HUES64 (cell line): ENCODE measurements at regions not wholly inside any gene's neighbourhood (a gene's known extent, or its start where the extent isn't known, plus 50 kb on each side); places are given as distances from the start of the nearest gene placed in this dataset.

Experiments
- H3K27ac ChIP-seq: 2 replicates; pipeline ENCODE4 v1.7.0; 2013; ENCODE audit warnings: low read depth, low read length, inconsistent platforms
- H3K27me3 ChIP-seq: 2 replicates; pipeline ENCODE4 v1.6.1; 2013; ENCODE audit warnings: mild to moderate bottlenecking, low read length; ENCODE audit not compliant: insufficient read depth
- H3K36me3 ChIP-seq: 2 replicates; pipeline ENCODE4 v1.6.1; 2013; ENCODE audit warnings: mild to moderate bottlenecking, low read length; ENCODE audit not compliant: insufficient read depth
- H3K4me1 ChIP-seq: 2 replicates; pipeline ENCODE4 v1.6.1; 2013; ENCODE audit warnings: mild to moderate bottlenecking, low read length, moderate library complexity; ENCODE audit not compliant: insufficient read depth
- H3K4me3 ChIP-seq: 2 replicates; pipeline ENCODE4 v1.5.1; 2013; ENCODE audit warnings: mild to moderate bottlenecking, low read length, moderate library complexity
- H3K9ac ChIP-seq: 2 replicates; pipeline ENCODE4 v1.6.1; 2013; ENCODE audit warnings: mild to moderate bottlenecking, low read depth, low read length
- H3K9me3 ChIP-seq: 2 replicates; pipeline ENCODE4 v1.6.1; 2013; ENCODE audit warnings: low read depth, low read length; ENCODE audit not compliant: insufficient read depth
- WGBS: fragments of 150-250, 120-280 bp; methylation state at CpG from one replicate; pipeline ENCODE4 v1.1.7; 2013; ENCODE audit warnings: missing lambda C conversion rate; 5-methylcytosine and 5-hydroxymethylcytosine counted together

GRCh38 chr5:164358531-164359259 is 853.3 kb downstream of the MAT2B start:
- Histone ChIP-seq H3K27ac (no peak overlapping the region), H3K27me3 (no peaks in the 10 kb centered on the region), H3K36me3 (no peaks in the 10 kb centered on the region), H3K4me3 (no peak overlapping the region), H3K4me1 (no peaks in the 10 kb centered on the region), H3K9me3 (no peaks in the 10 kb centered on the region), H3K9ac (no peak overlapping the region)
- WGBS: 95% methylated on average over 4 of the region's 4 CpGs

- no peak overlapping the region for H3K4me3 ChIP-seq
- 97% methylated on average over 3 of the region's 4 CpGs for WGBS
These were observed 854.1 kb downstream of the MAT2B start for GRCh38 chr5:164359260-164360255.

GRCh38 chr5:164360589-164360988 is 855.2 kb downstream of the MAT2B start:
- WGBS: 82% methylated on average over 3 of the region's 4 CpGs
- no peaks in the 10 kb centered on the region for H3K4me1 ChIP-seq
- H3K27me3 ChIP-seq: no peaks in the 10 kb centered on the region

More at GRCh38 chr5:164359260-164360255, 854.1 kb downstream of the MAT2B start:
- H3K9me3 ChIP-seq: no peaks in the 10 kb centered on the region
- no peaks in the 10 kb centered on the region for H3K27me3 ChIP-seq
- no peak overlapping the region for H3K9ac ChIP-seq
- no peaks in the 10 kb centered on the region for H3K4me1 ChIP-seq
- no peaks in the 10 kb centered on the region for H3K36me3 ChIP-seq
- H3K27ac ChIP-seq: no peak overlapping the region

GRCh38 chr5:164361986-164362385 is 856.6 kb downstream of the MAT2B start:
- WGBS: 93% methylated on average over 5 of the region's 5 CpGs
- no peak overlapping the region for H3K4me3 ChIP-seq
- no peaks in the 10 kb centered on the region for H3K27me3 ChIP-seq

More at GRCh38 chr5:164360589-164360988, 855.2 kb downstream of the MAT2B start:
- Histone ChIP-seq H3K27ac (no peak overlapping the region), H3K9me3 (no peaks in the 10 kb centered on the region), H3K9ac (no peak overlapping the region), H3K4me3 (no peak overlapping the region), H3K36me3 (no peaks in the 10 kb centered on the region)

GRCh38 chr5:164362835-164363234 is 857.4 kb downstream of the MAT2B start:
- H3K27ac ChIP-seq: no peak overlapping the region
- H3K27me3 ChIP-seq: no peaks in the 10 kb centered on the region
- no peaks in the 10 kb centered on the region for H3K36me3 ChIP-seq
- H3K4me1 ChIP-seq: no peaks in the 10 kb centered on the region
- H3K9ac ChIP-seq: no peak overlapping the region
- no peaks in the 10 kb centered on the region for H3K9me3 ChIP-seq
- H3K4me3 ChIP-seq: no peak overlapping the region

More at GRCh38 chr5:164361986-164362385, 856.6 kb downstream of the MAT2B start:
- H3K9me3 ChIP-seq: no peaks in the 10 kb centered on the region
- H3K9ac ChIP-seq: no peak overlapping the region
- H3K27ac ChIP-seq: no peak overlapping the region
- H3K4me1 ChIP-seq: no peaks in the 10 kb centered on the region
- no peaks in the 10 kb centered on the region for H3K36me3 ChIP-seq

GRCh38 chr5:164364237-164365208 is 859.1 kb downstream of the MAT2B start:
- Histone ChIP-seq H3K36me3 (no peaks in the 10 kb centered on the region), H3K27ac (no peak overlapping the region), H3K27me3 (no peaks in the 10 kb centered on the region), H3K4me3 (no peak overlapping the region), H3K4me1 (no peaks in the 10 kb centered on the region), H3K9me3 (no peaks in the 10 kb centered on the region), H3K9ac (no peak overlapping the region)
- 95% methylated on average over 7 of the region's 7 CpGs for WGBS

- H3K27ac ChIP-seq: no peak overlapping the region
- H3K4me3 ChIP-seq: no peak overlapping the region
- H3K36me3 ChIP-seq: no peaks in the 10 kb centered on the region
- H3K4me1 ChIP-seq: no peaks in the 10 kb centered on the region
- H3K9me3 ChIP-seq: no peaks in the 10 kb centered on the region
- H3K9ac ChIP-seq: no peak overlapping the region
- 98% methylated on average over 2 of the region's 4 CpGs for WGBS
- no peaks in the 10 kb centered on the region for H3K27me3 ChIP-seq
These were observed 865.4 kb downstream of the MAT2B start for GRCh38 chr5:164370841-164371240.

GRCh38 chr5:164372892-164373291 is 867.5 kb downstream of the MAT2B start:
- H3K27ac ChIP-seq: no peak overlapping the region
- no peaks in the 10 kb centered on the region for H3K27me3 ChIP-seq
- no peak overlapping the region for H3K9ac ChIP-seq
- no peaks in the 10 kb centered on the region for H3K4me1 ChIP-seq
- H3K36me3 ChIP-seq: no peaks in the 10 kb centered on the region
- WGBS: 93% methylated on average over 1 of the region's 1 CpG
- no peaks in the 10 kb centered on the region for H3K9me3 ChIP-seq
- H3K4me3 ChIP-seq: no peak overlapping the region

GRCh38 chr5:164373876-164374275 is 868.5 kb downstream of the MAT2B start:
- Histone ChIP-seq H3K4me1 (no peaks in the 10 kb centered on the region), H3K27ac (no peak overlapping the region), H3K4me3 (no peak overlapping the region), H3K27me3 (no peaks in the 10 kb centered on the region), H3K36me3 (no peaks in the 10 kb centered on the region), H3K9ac (no peak overlapping the region), H3K9me3 (no peaks in the 10 kb centered on the region)
- WGBS: 89% methylated on average over 2 of the region's 2 CpGs

GRCh38 chr5:164375051-164375450 is 869.6 kb downstream of the MAT2B start:
- no peaks in the 10 kb centered on the region for H3K4me1 ChIP-seq
- no peak overlapping the region for H3K27ac ChIP-seq
- no CpG with 5 or more reads among the region's 1 CpG for WGBS
- H3K9ac ChIP-seq: no peak overlapping the region
- H3K4me3 ChIP-seq: no peak overlapping the region
- no peaks in the 10 kb centered on the region for H3K27me3 ChIP-seq
- no peaks in the 10 kb centered on the region for H3K36me3 ChIP-seq
- no peaks in the 10 kb centered on the region for H3K9me3 ChIP-seq
